ENCODE measurements at regions not wholly inside any gene's neighbourhood (a gene's known extent, or its start where the extent isn't known, plus 50 kb on each side); places are given as distances from the start of the nearest gene placed in this dataset.

- peak; percentile 41 for DNase-seq
These were observed 233.2 kb upstream of the SOX4 start for GRCh38 chr6:21360336-21360735.

DNA sequence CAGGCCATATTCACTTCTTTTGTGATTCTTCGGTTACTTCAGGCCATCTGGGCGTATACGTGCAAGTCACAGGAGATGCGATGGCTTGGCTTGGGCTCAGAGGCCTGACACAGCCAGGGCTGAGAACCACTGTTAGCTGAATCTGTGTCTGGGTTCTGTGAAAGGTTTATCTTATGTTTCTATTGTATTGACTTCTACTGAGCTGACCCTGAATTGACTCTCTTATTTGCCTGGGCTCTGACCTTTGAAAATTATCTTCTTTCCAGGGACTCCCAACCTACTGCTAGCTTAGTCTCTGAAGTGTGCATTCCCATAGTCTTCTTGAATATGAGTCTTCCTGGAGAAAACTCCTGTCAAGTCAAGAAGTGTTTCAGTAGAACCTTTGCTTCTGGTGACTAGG lies 226.4 kb upstream of the SOX4 start:
- DNase-seq (no peak), ATAC-seq (no peak)
- BruUV-seq (replicated peaks): no TSS peak
- H2AFZ ChIP-seq (ENCODE audit: low read length): no peak overlapping the region
- H3K79me2 ChIP-seq (ENCODE audit: low read length): no peaks in the 10 kb centered on the region
- H3K9ac ChIP-seq (ENCODE audit: low read length): no peak overlapping the region
- no peaks in the 10 kb centered on the region for H3K27me3 ChIP-seq (ENCODE audit: low read length)
- peaks cover 8% of the 10 kb centered on the region for H3K4me1 ChIP-seq (ENCODE audit: insufficient read depth, low read length)
- no peak overlapping the region for H3K4me3 ChIP-seq (ENCODE audit: low read length)
- intact Hi-C loops (cut with micrococcal nuclease): no loop called here
- H3F3A ChIP-seq (ENCODE audit: low read length, unreplicated experiment): no peaks in the 10 kb centered on the region
- H4K20me1 ChIP-seq (ENCODE audit: low read length): no peaks in the 10 kb centered on the region
- no peaks in the 10 kb centered on the region for H3K9me3 ChIP-seq (ENCODE audit: low read length)
- H3K36me3 ChIP-seq (ENCODE audit: low read depth, low read length): no peaks in the 10 kb centered on the region
- ChIA-PET POLR2A (ENCODE audit: unreplicated experiment) (no interaction called here), CTCF (no interaction called here)
- H3K9me2 ChIP-seq (replicated peaks; ENCODE audit: low read length): peaks cover 3% of the 10 kb centered on the region; the same call in 1 of the 2 replicates
- TF ChIP-seq EZH2 (IDR thresholded peaks at IDR 0.05; ENCODE audit: low read length, unreplicated experiment): no peak
- TF ChIP-seq, protein P1, sequence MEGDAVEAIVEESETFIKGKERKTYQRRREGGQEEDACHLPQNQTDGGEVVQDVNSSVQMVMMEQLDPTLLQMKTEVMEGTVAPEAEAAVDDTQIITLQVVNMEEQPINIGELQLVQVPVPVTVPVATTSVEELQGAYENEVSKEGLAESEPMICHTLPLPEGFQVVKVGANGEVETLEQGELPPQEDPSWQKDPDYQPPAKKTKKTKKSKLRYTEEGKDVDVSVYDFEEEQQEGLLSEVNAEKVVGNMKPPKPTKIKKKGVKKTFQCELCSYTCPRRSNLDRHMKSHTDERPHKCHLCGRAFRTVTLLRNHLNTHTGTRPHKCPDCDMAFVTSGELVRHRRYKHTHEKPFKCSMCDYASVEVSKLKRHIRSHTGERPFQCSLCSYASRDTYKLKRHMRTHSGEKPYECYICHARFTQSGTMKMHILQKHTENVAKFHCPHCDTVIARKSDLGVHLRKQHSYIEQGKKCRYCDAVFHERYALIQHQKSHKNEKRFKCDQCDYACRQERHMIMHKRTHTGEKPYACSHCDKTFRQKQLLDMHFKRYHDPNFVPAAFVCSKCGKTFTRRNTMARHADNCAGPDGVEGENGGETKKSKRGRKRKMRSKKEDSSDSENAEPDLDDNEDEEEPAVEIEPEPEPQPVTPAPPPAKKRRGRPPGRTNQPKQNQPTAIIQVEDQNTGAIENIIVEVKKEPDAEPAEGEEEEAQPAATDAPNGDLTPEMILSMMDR (conservative IDR thresholded peaks at IDR 0.05; ENCODE audit: low read depth, low read length): no peak
- no peak for TF ChIP-seq EZH2phosphoT487 (IDR thresholded peaks at IDR 0.05; ENCODE audit: borderline replicate concordance, low read length)
- no peak overlapping the region for H3K4me2 ChIP-seq (ENCODE audit: low read length)
- no peak overlapping the region for H3K27ac ChIP-seq (ENCODE audit: low read length)

More at GRCh38 chr6:21360336-21360735, 233.2 kb upstream of the SOX4 start:
- H3K4me3 ChIP-seq (ENCODE audit: low read length): no peak overlapping the region
- H3F3A ChIP-seq (ENCODE audit: low read length, unreplicated experiment): no peaks in the 10 kb centered on the region
- H3K79me2 ChIP-seq (ENCODE audit: low read length): no peaks in the 10 kb centered on the region
- no peaks in the 10 kb centered on the region for H3K36me3 ChIP-seq (ENCODE audit: low read depth, low read length)
- intact Hi-C loops (cut with micrococcal nuclease): no loop called here
- no peak overlapping the region for H3K4me2 ChIP-seq (ENCODE audit: low read length)
- TF ChIP-seq EZH2 (IDR thresholded peaks at IDR 0.05; ENCODE audit: low read length, unreplicated experiment) (no peak), EZH2phosphoT487 (IDR thresholded peaks at IDR 0.05; ENCODE audit: borderline replicate concordance, low read length) (no peak)
- TF ChIP-seq, protein P1 (conservative IDR thresholded peaks at IDR 0.05; ENCODE audit: low read depth, low read length): 0 out of 2 replicates have a peak, but pooled peaks have one; percentile 12
- ChIA-PET CTCF (no interaction called here), POLR2A (ENCODE audit: unreplicated experiment) (no interaction called here)
- H3K27ac ChIP-seq (ENCODE audit: low read length): no peak overlapping the region
- no peak overlapping the region for H2AFZ ChIP-seq (ENCODE audit: low read length)
- no peaks in the 10 kb centered on the region for H3K9me2 ChIP-seq (replicated peaks; ENCODE audit: low read length)
- no TSS peak for BruUV-seq (replicated peaks)
- H3K4me1 ChIP-seq (ENCODE audit: insufficient read depth, low read length): 0 out of 2 replicates have a peak, but pooled peaks cover 6% of the 10 kb centered on the region
- no peaks in the 10 kb centered on the region for H3K9me3 ChIP-seq (ENCODE audit: low read length)
- H4K20me1 ChIP-seq (ENCODE audit: low read length): no peaks in the 10 kb centered on the region
- H3K27me3 ChIP-seq (ENCODE audit: low read length): no peaks in the 10 kb centered on the region
- no peak for ATAC-seq
- H3K9ac ChIP-seq (ENCODE audit: low read length): no peak overlapping the region

- Histone ChIP-seq H2AFZ (ENCODE audit: low read length) (no peak overlapping the region), H3K36me3 (ENCODE audit: low read depth, low read length) (no peaks in the 10 kb centered on the region), H3K4me2 (ENCODE audit: low read length) (no peak overlapping the region), H3K27ac (ENCODE audit: low read length) (no peak overlapping the region), H3K4me3 (ENCODE audit: low read length) (no peak overlapping the region), H3K27me3 (ENCODE audit: low read length) (no peaks in the 10 kb centered on the region), H3K79me2 (ENCODE audit: low read length) (no peaks in the 10 kb centered on the region), H3K4me1 (ENCODE audit: insufficient read depth, low read length) (peaks cover 9% of the 10 kb centered on the region), H3F3A (ENCODE audit: low read length, unreplicated experiment) (no peaks in the 10 kb centered on the region), H3K9me2 (replicated peaks; ENCODE audit: low read length) (peaks cover 3% of the 10 kb centered on the region; the same call in 1 of the 2 replicates), H3K9ac (ENCODE audit: low read length) (no peak overlapping the region), H3K9me3 (ENCODE audit: low read length) (no peaks in the 10 kb centered on the region), H4K20me1 (ENCODE audit: low read length) (no peaks in the 10 kb centered on the region)
- no peak for DNase-seq
- ChIA-PET POLR2A (ENCODE audit: unreplicated experiment) (no interaction called here), CTCF (no interaction called here)
- TF ChIP-seq, protein P1 (conservative IDR thresholded peaks at IDR 0.05; ENCODE audit: low read depth, low read length): no peak
- TF ChIP-seq EZH2 (IDR thresholded peaks at IDR 0.05; ENCODE audit: low read length, unreplicated experiment) (no peak), EZH2phosphoT487 (IDR thresholded peaks at IDR 0.05; ENCODE audit: borderline replicate concordance, low read length) (no peak)
- intact Hi-C loops (cut with micrococcal nuclease): no loop called here
- BruUV-seq (replicated peaks): no TSS peak
- no peak for ATAC-seq
These were observed 225.8 kb upstream of the SOX4 start for GRCh38 chr6:21367649-21368154.
